ENCODE measurements at regions not wholly inside any gene's neighbourhood (a gene's known extent, or its start where the extent isn't known, plus 50 kb on each side); places are given as distances from the start of the nearest gene placed in this dataset.

DNA sequence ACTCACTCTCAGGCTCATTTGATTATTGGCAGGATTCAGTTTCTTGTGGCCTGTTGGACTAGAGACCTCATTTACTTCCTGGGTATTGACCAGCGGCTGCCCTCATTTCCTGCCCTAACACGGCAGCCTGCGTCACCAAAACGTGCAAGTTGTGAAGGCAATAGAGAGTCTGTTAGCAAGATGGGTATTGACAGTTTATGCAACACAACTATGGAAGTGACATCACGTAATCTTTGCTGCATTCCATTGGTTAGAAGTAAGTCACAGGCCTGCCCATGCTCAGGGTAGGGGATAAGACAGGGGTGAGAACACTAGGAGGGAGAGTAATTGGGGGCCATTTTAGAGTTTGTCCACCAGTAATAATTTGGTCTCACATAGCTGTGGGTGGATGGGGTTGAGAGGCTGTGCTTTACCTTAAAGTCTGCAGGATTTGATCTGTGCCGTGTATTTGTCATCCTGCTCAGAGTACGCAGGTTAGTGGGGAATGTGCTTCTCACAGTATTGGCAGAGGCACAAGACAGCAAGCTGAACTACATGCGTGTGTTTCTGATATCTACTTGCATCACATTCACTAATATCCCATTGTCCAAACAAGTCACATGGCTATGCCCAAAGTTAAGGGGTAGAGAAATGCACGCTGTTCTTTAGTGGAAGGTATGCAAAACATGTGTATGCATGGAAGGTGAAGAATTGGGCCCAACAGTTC lies 83.3 kb downstream of the EDEM1 start:
- no peak for DNase-seq (ENCODE audit: low read depth, low spot score)
- no peak overlapping the region for H3K27ac ChIP-seq

DNA sequence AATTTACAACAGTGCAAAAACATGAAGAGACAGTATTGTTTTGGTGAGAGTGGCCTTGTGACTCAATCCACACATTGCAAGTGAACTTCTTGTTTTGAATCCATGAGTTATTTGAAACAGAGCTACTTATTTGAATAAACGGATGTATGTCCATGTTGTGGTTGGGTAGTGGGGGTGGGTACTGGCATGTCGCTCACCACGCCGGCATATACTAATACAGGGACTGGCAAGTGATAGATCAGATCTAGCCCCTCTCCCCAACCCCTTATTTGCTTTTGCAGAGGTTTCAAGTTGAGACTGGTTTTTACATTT lies 83.8 kb downstream of the EDEM1 start:
- no peak overlapping the region for H3K27ac ChIP-seq
- DNase-seq (ENCODE audit: low read depth, low spot score): no peak

DNA sequence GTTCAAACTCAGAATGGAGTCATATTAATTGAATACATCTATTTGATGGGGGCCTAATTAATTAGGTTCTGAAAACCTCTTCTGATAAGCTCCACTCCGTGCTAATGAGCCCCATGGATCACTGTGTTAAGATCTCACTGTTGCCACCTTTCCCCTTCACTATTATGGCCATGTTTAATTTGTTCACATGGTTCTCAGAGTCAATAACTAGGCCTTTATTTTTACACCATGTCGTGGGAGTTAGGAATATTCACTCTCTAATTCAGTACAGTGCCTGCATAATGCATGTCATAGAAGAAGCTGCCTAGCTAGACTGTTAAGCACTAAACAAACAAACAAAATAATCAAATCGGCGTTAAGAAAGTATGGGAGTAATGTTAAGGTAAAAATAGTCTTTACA lies 84.9 kb downstream of the EDEM1 start:
- DNase-seq (ENCODE audit: low read depth, low spot score): no peak
- no peak overlapping the region for H3K27ac ChIP-seq

DNA sequence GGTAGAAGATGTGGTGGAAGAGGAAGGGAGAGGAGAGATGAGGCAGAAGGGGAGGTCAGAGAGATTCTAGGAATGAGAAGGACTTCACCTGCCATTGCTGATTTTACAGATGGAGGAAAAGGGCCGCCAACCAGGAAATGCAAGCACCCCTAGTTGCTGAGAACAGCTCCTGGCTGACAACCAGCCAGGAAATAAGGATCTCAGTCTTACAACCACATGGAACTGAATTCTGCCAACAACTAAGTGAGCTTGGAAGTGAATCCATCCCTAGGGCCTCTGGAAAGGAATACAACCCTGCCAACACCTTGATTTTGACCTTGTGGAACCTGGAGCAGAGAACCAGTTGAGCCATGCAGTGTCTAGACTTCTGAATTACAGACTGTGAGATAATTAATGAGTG lies 86.6 kb downstream of the EDEM1 start:
- no peak for DNase-seq (ENCODE audit: low read depth, low spot score)

DNA sequence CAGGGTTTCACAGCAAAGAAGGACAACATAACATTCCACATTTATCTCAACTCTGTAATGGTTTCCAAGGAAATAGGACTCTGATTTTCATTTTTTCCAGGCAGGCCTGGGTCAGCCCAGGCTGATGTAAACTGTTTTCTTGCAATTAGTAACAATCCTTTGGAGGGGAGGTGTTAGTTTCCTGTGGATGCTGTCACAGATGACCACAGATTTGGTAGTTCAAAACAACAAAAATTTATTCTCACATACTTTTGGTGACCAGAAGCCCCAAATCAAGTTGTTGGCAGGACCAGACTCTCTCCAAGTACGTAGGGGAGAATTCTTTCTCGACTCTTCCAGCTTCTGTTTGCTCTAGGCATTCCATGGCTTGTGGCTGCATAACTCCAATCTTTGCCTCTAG lies 88.0 kb downstream of the EDEM1 start:
- no peak for DNase-seq (ENCODE audit: low read depth, low spot score)
- H3K27ac ChIP-seq: no peak overlapping the region

More for the DNA sequence above, 86.6 kb downstream of the EDEM1 start:
- no peak overlapping the region for H3K27ac ChIP-seq

DNA sequence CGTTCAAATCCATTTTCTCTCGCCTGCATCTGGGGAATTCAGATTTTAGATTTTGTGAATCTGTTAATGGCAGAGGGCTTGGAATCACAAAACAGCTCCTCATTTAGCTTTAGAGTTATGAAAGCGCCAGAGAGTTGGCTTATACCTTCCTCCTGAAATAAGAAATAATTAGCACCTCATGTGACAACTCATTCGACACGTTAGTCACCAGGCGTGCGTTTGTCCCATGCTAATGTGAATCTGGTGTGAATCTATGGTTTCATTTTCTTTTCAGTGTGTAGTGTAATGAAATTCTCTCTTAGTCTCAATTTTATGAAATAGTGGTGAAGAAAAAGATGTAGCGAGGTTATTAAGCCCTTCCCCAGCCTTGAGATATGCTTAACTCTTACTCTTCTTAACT lies 89.4 kb downstream of the EDEM1 start:
- no peak for DNase-seq (ENCODE audit: low read depth, low spot score)
- no peak overlapping the region for H3K27ac ChIP-seq

DNA sequence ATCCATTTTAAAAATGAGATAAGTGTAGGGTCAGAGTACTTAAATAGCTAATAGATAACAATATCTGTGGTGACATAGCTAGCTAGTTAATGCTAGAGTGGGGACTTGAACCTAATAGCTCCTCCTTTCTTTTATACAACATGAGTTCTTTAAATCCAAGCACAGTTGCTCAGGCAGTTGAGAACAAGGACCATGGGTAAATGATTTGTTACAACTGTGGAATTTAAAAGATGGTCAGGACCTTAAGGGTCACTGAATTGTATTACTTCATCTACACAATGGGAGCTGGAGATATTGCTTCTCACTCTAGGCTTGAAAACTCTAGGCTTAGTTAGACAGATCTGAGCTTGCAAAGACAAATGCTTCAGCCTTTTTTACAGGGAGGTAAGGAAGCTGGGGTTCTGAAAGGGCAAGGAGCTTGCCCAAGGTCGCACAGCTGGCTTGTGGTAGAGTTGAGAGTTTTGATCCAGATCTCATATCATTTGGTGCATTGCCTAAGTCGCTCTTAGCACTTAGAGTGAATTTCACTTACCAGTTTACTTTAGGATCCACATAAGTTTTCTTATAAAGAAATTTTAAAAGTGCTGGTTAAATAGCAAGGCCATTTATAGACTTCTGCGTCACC lies 90.2 kb downstream of the EDEM1 start:
- DNase-seq (ENCODE audit: low read depth, low spot score): no peak
- H3K27ac ChIP-seq: no peak overlapping the region

DNA sequence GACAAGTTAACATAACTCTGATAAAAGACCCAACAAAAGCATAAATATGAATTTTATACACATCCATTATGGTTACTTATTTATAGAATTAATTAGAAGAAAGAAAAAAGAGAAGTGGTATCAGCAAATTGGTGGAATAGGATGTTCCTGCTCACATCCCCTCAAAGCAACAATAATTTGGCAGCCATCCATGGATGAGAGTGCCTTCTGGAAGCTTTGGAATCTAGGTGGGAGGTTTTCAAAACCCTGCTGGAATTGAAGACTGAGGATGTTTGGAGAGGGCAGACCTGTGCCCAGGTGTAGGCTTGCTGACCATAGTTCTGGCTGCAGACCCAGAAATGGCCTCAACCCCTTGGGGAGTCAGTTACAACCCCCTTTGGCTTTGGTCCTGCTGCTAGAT lies 91.2 kb downstream of the EDEM1 start:
- no peak for DNase-seq (ENCODE audit: low read depth, low spot score)
- no peak overlapping the region for H3K27ac ChIP-seq

DNA sequence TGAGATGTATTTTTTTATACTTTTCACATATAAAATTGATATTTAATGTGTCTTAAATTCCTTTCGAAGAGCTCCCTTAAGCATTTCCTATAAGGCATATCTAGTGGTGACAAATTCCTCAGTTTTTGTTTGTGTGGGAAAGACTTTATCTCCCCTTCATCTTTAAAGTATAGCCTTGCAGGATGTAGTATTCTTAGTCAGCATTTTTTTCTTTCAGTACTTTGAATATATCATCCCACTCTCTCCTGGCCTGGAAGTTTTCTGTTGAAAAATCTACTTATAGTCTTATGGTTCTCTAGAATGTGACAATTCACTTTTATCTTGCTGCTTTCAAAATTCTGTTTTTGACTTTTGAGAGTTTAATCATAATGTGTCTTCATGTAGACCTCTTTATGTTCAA lies 95.2 kb downstream of the EDEM1 start:
- H3K27ac ChIP-seq: no peak overlapping the region
- no peak for DNase-seq (ENCODE audit: low read depth, low spot score)

DNA sequence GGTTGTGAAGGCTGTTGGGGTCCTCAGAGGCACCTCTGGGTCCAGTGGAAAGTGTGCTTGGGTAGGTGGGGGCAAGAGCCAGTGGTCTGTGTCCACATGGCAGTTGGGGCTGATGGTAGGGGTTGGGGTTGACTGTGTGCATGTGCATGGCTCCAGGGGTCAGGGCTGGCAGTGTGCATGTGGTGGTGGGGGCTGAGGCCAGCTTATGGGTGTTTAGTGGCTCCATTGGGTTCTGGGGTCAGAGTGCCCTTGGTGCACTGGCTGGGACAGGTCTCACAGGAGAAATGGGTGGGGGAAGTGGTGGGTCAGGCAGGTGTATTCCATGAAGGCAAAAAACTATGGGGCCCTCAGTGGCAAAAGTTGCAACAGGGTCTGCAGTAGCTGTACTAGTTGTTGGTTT lies 97.9 kb downstream of the EDEM1 start:
- no peak overlapping the region for H3K27ac ChIP-seq
- no peak for DNase-seq (ENCODE audit: low read depth, low spot score)

DNA sequence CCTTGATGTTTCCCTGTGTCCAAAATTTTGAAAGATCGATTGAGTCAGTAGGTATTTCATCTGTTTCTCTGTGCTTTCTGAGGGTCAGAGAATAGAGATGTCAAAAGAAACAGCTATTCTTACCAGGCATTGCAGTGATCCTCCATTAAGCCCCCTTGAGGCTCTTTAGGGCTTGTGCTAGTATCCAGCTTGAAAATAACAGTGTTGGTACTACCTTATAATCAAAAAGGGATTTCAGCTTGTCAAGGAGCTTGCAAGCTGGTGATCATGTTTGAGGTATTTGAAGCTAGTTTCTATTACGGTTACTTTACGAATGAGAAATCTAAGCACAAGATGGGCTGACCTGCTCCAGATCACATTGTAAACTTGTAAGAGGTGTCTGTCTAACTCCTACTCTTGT lies 103.4 kb downstream of the EDEM1 start:
- DNase-seq (ENCODE audit: low read depth, low spot score): no peak
- no peak overlapping the region for H3K27ac ChIP-seq

DNA sequence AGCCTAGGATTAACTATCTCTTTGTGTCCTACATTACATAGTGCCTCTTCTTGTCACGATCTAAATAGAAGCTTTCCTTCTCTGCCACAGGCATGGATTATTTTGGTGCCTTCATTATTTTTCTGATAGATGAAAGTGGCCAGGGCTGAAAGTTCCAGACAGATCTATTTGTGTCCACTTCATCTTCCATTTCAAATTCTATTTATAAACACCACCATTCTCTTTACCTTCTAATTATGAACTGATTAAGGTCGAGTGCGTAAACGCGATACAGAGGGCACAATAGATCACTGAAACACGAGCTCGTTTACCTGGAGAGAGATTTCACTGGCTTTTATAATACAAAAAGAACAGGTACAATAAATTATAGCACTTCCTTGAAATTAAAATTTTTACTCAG lies 105.0 kb downstream of the EDEM1 start:
- H3K27ac ChIP-seq: no peak overlapping the region
- no peak for DNase-seq (ENCODE audit: low read depth, low spot score)

DNA sequence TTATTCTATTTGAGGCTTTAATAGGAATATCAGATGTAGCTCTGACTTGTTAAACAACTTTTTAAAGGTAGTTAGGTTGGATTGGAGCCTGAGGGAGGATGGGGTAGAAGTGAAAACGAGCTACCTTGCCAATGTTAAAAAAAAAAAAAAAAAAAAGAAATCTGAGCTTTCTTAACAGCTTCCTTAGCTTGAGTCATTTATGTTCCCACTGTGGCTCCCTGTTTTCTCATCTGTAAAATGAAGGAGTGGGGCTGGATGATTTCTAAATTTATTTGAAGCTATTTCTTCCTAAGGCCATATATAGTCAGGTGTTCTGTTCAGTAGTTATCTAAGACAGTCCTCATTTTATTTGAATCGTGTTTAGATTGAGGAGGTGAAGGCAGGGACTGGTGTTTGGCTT lies 105.7 kb downstream of the EDEM1 start:
- no peak for DNase-seq (ENCODE audit: low read depth, low spot score)
- no peak overlapping the region for H3K27ac ChIP-seq

DNA sequence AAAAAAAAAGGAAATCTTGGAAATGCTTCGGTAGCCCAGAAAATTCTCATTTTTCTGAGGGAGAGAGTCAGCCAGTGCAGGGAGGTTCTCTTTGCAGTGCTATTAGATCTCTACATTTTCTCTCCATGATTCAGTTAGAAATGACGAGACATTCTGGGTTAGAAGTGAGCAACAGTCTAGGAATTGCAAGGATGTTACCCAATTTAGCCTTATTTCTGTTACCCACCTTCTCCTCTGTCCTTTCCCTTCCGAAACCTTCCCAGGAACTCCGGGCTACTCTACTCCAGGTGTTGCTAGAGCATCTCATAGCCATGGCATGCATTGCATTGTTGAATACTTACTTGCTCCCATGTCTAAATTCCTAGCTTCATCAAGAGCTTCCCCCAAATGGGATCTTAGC lies 106.8 kb downstream of the EDEM1 start:
- DNase-seq (ENCODE audit: low read depth, low spot score): no peak
- peak overlapping the region; percentile 5 for H3K27ac ChIP-seq

DNA sequence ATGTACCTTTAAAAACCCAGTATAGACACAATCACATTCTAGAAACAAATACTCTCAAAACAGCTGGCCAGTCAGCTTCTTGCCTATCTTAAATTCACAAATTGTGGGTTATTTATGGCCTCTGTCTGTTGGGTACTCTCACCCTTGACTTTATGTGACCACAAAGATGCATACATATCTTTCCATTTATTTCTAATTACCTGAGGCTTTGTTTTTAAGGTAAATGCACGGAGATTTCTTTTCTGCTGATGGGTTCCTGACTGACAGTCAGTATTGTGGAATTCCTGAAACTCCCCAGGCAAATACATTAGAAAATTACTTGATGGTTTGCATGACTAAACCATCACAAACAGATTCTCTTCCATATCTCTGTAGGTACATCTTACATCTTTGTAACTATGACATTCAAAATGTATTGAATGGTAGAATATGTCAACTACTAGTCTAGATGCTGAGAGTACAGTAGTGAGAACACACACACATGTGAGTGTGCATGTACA lies 107.7 kb downstream of the EDEM1 start:
- peak overlapping the region; percentile 5 for H3K27ac ChIP-seq
- no peak for DNase-seq (ENCODE audit: low read depth, low spot score)

DNA sequence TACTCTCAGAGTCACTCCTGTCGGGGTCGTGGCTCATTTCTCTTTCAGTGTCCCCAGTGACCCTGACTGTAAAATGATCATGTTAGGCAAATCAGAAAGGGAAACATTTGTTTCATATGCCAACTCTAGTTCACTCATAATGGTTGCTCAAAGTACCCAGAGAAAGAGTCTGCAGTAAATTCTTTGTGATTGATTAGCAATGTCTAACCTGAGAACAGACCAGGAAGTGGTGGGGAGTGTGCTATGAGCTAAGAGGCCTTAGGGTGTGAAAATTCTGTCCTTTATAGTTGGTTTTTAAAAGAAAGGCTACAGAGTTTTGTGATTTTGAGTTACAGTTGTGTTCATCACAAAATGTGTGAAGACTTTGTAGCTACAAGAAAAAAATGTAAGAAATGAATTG lies 108.9 kb downstream of the EDEM1 start:
- no peak overlapping the region for H3K27ac ChIP-seq
- no peak for DNase-seq (ENCODE audit: low read depth, low spot score)

DNA sequence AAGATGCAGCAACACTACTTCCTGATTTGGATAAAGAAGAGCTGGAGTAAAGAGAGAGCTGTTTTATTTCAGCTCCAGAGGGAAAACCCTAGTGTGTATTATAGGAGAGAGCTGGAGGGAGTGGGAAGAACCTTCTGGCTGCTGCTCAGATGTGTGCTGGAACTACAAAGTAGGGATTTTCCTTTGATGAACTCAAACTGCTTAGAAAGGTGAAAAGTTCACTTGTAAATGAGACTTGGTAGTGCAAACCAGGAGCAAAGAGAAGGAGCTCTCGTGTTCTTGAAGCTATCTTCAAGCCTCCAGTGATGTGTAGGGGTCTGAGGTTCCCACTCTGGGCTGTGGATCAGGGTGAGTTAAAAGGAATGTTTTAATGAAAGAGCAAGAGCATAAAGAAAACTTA lies 110.4 kb downstream of the EDEM1 start:
- H3K27ac ChIP-seq: no peak overlapping the region
- no peak for DNase-seq (ENCODE audit: low read depth, low spot score)

DNA sequence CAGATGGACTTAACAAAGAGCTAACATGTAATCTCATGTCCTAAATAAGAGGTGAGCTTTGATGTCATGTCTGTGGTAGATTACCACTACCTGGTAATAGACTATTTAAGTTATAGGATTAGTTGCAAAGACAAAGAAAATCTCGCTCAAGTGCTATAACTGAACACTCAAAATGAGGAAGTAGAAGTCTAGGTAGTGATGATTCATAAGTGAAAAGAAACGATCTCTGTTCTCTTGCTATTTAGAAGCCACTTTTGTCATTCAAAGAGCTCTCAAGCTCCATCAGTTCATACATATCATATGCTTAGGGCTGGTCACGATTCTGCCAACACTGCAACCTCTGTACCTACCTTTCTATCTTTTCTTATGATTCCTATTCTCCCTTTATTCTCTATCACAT lies 110.9 kb downstream of the EDEM1 start:
- no peak for DNase-seq (ENCODE audit: low read depth, low spot score)
- H3K27ac ChIP-seq: no peak overlapping the region

DNA sequence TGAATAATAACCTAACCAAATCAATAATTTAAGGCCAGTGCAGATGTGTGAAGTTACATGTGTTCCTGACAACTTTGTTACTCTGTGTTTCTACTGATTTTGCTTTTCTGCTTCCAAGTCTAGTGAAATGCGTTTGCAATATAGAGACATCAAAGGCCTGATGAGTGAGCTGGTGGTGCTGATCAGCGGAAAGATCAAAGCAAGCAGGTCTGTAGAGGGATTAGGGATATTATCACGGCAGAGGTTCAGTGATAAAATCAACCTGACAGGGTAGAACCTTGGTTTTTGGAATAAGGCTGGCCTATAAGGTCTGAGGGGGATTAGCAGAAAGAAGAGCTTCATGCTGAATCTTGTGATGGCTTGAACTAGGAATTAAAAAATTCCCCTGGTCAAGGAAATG lies 111.7 kb downstream of the EDEM1 start:
- DNase-seq (ENCODE audit: low read depth, low spot score): no peak
- no peak overlapping the region for H3K27ac ChIP-seq

DNA sequence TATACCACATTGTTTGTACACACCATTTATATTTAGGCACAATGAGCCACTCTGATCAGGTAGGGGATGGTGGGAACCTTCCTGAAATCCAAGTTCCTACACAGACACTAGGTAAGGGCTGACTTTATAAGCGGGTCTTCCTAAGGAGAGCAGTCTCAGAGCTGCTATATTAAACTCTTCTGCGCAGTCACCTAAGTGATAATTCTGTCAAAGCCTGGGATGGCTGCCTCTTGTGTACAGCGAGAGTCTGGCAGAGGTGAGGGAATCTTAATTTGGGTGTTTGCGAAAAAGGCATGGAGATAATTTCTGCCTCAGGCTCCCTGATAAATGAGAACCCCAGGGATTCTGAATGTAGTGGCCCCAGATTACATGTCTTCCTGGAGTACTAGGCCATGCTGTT lies 113.1 kb downstream of the EDEM1 start:
- H3K27ac ChIP-seq: no peak overlapping the region
- no peak for DNase-seq (ENCODE audit: low read depth, low spot score)

DNA sequence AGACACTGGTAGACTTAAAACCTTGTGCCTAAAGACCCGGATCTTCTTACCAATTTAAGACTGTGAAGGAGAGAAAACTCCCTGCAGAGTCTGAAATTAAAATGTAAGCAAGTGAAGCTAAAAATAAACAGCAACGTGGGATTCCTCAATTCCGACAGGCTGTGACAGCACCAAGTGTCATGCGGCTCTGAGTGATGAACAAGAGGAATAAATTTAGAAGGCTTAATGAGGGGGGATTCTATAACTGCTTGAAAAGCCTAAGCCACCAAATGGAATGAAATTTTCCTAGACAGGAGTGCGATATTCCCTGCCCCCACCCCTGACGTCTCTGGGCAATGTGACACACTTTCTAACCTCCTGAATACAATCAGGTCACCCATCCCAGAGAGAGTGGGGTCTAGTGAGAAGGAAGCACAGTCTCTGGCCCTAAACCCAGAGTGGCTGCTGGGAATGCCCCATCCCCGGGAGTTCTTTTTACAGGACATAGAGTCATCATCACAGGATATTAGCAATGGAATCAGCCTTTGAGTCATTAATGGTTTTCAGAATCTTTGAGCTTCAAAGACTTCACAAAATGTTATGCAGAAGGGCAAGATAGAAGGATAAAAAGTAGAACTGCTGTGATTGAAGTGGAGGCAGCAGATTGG lies 114.3 kb downstream of the EDEM1 start:
- no peak for DNase-seq (ENCODE audit: low read depth, low spot score)
- H3K27ac ChIP-seq: no peak overlapping the region

DNA sequence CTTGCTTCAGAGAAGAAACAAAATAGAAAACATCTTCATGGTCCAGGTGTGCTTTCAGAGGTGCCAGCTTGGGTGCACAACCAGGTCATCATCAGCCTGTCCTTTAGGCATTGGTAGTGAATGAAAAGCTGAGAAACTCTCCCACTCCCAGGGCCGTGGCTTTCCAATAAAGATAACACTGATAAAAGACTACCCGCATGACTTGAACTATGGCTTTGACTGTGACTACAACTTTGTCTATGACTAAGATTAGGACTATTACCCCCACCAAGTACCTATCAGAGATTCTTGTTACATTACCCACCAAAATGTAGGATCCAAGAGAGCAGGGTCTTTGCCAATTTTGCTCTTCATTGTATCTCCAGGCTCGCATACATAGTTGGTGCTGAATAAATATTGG lies 115.2 kb downstream of the EDEM1 start:
- H3K27ac ChIP-seq: no peak overlapping the region
- no peak for DNase-seq (ENCODE audit: low read depth, low spot score)
